HCT116 (cell line): ENCODE measurements at regions not wholly inside any gene's neighbourhood (a gene's known extent, or its start where the extent isn't known, plus 50 kb on each side); places are given as distances from the start of the nearest gene placed in this dataset.

Experiments
- ATAC-seq: fragments of 200-7000 bp; cut with Tn5 transposase; 2 replicates; pipeline ENCODE4 v1.9.1; 2020; ENCODE audit warnings: mild to moderate bottlenecking, moderate library complexity
- BruUV-seq: library from RNA; stranded (reverse); fragments of 400-500 nt; replicated peaks from 2 replicates; lab custom pipeline; 2021; lab: Mats Ljungman, UMichigan
- CTCF ChIA-PET: fragments of 300-600 bp; sonication (Branson Sonifier 250); formaldehyde crosslinking; loops from one replicate; lab custom pipeline; 2021; ENCODE audit warnings: antibody characterized with exemption; lab: Charles Lee
- POLR2A ChIA-PET: fragments of 300-600, 350-600 bp; sonication (Branson Sonifier 250); formaldehyde crosslinking; loops from one replicate; lab custom pipeline; 2021; ENCODE audit warnings: antibody characterized with exemption; lab: Charles Lee
- RAD21 ChIA-PET, 2 experiments: fragments of 300-600 bp; sonication (Branson Sonifier 250); formaldehyde crosslinking; loops; one replicate each; lab custom pipeline; 2023; ENCODE audit warnings: low total read pairs in 2 of 2; ENCODE audit not compliant: uncharacterized antibody in 2 of 2, unreplicated experiment in 2 of 2, low non-redundant PET in 1 of 2; lab: Charles Lee
- DNase-seq: peaks from one replicate; pipeline ENCODE4 v3.0.0-alpha.2; 2010; ENCODE audit warnings: low read depth, low spot score
- H2AFZ ChIP-seq: fragments of 200-600 bp; shearing (Covaris generic), sonication (generic); 2 replicates; pipeline ENCODE4 v1.6.1; 2017; ENCODE audit warnings: low read depth, mixed run types, mixed read lengths, antibody characterized with exemption, low read length; ENCODE audit not compliant: poor library complexity, severe bottlenecking
- H3K27ac ChIP-seq: 2 replicates; pipeline ENCODE4 v1.5.1; 2012; ENCODE audit warnings: low read depth, low read length
- H3K27me3 ChIP-seq: fragments of 200-600 bp; sonication (generic); 2 replicates; pipeline ENCODE4 v1.6.1; 2016; ENCODE audit warnings: mixed run types, low read length, mixed read lengths; ENCODE audit not compliant: insufficient read depth
- H3K36me3 ChIP-seq, 2 experiments: fragments of 200-500 bp in 1 of 2; fragments of 200-600 bp in 1 of 2; sonication (Bioruptor generic) in 1 of 2; sonication (generic) in 1 of 2; 2 replicates each; pipeline versions ENCODE4 v1.5.1 to v1.6.1; 2014 to 2016; ENCODE audit warnings: low read length in 2 of 2, inconsistent platforms in 1 of 2, mixed read lengths in 1 of 2, mixed run types in 1 of 2; ENCODE audit not compliant: insufficient read depth in 2 of 2, control insufficient read depth in 1 of 2
- H3K4me1 ChIP-seq, 2 experiments: fragments of 200-600 bp in 1 of 2; sonication (generic) in 1 of 2; 2 replicates each; pipeline versions ENCODE4 v1.5.1 to v1.6.1; 2012 to 2017; ENCODE audit warnings: low read length in 2 of 2, inconsistent platforms in 1 of 2, mild to moderate bottlenecking in 1 of 2, mixed read lengths in 1 of 2, mixed run types in 1 of 2, moderate library complexity in 1 of 2; ENCODE audit not compliant: insufficient read depth in 2 of 2, control insufficient read depth in 1 of 2
- H3K4me2 ChIP-seq: fragments of 200-600 bp; sonication (generic); 2 replicates; pipeline ENCODE4 v1.6.1; 2017; ENCODE audit warnings: mixed run types, low read length, mixed read lengths
- H3K4me3 ChIP-seq, 2 experiments: fragments of 200-600 bp in 1 of 2; sonication (generic) in 1 of 2; replicated peaks in 1 of 2; 2 replicates each; pipeline ENCODE4 v1.5.1; 2011 to 2016; ENCODE audit warnings: low read length in 2 of 2, control low read depth in 1 of 2, low read depth in 1 of 2, mild to moderate bottlenecking in 1 of 2, mixed read lengths in 1 of 2, mixed run types in 1 of 2
- H3K79me2 ChIP-seq: fragments of 200-600 bp; sonication (generic); 2 replicates; pipeline ENCODE4 v1.6.1; 2017; ENCODE audit warnings: mild to moderate bottlenecking, mixed run types, low read length, moderate library complexity, mixed read lengths; ENCODE audit not compliant: insufficient read depth
- H3K9ac ChIP-seq: fragments of 200-600 bp; sonication (generic); 2 replicates; pipeline ENCODE4 v1.6.1; 2016; ENCODE audit warnings: low read length, mixed read lengths
- H3K9me2 ChIP-seq: fragments of 200-600 bp; sonication (generic), shearing (Covaris generic); 2 replicates; pipeline ENCODE4 v1.6.1; 2017; ENCODE audit warnings: mixed run types, mild to moderate bottlenecking, moderate library complexity; ENCODE audit not compliant: insufficient read depth
- H3K9me3 ChIP-seq, 2 experiments: fragments of 200-500 bp in 1 of 2; fragments of 200-600 bp in 1 of 2; sonication (Bioruptor generic) in 1 of 2; sonication (generic) in 1 of 2; 2 replicates each; pipeline ENCODE4 v1.6.1; 2014 to 2017; ENCODE audit warnings: low read length in 2 of 2, mixed read lengths in 2 of 2, inconsistent platforms in 1 of 2, low read depth in 1 of 2, mild to moderate bottlenecking in 1 of 2, mixed run types in 1 of 2, moderate library complexity in 1 of 2; ENCODE audit not compliant: control insufficient read depth in 1 of 2, insufficient read depth in 1 of 2
- H4K20me1 ChIP-seq: fragments of 200-600 bp; sonication (generic), shearing (Covaris generic); 2 replicates; pipeline ENCODE4 v1.6.1; 2017; ENCODE audit warnings: mixed run types, mild to moderate bottlenecking, moderate library complexity; ENCODE audit not compliant: insufficient read depth
- CBX3 ChIP-seq: IDR thresholded peaks from 2 replicates; pipeline ENCODE4 v1.6.1; 2012; ENCODE audit warnings: low read depth
- EGR1 ChIP-seq: IDR thresholded peaks from 2 replicates; pipeline ENCODE4 v1.6.1; 2012; ENCODE audit warnings: low read depth
- ELF1 ChIP-seq: IDR thresholded peaks from 2 replicates; pipeline ENCODE4 v1.6.1; 2012; ENCODE audit warnings: low read depth, borderline replicate concordance
- EZH2phosphoT487 ChIP-seq: fragments of 200-600 bp; IDR thresholded peaks from 2 replicates; pipeline ENCODE4 v1.6.1; 2018; ENCODE audit warnings: antibody characterized with exemption, borderline replicate concordance
- FOSL1 ChIP-seq: IDR thresholded peaks from 2 replicates; pipeline ENCODE4 v1.6.1; 2012; ENCODE audit warnings: low read depth
- JUND ChIP-seq: IDR thresholded peaks from 2 replicates; pipeline ENCODE4 v1.6.1; 2012
- POLR2AphosphoS5 ChIP-seq: IDR thresholded peaks from 2 replicates; pipeline ENCODE4 v1.6.1; 2011; ENCODE audit warnings: mild to moderate bottlenecking, low read depth, low read length, moderate library complexity
- RAD21 ChIP-seq: IDR thresholded peaks from 2 replicates; pipeline ENCODE4 v1.6.1; 2012; ENCODE audit warnings: low read depth, mild to moderate bottlenecking
- SIN3A ChIP-seq: IDR thresholded peaks from 2 replicates; pipeline ENCODE4 v1.6.1; 2012; ENCODE audit warnings: low read depth
- SP1 ChIP-seq: IDR thresholded peaks from 2 replicates; pipeline ENCODE4 v1.6.1; 2012; ENCODE audit warnings: low read depth
- TCF7L2 ChIP-seq: IDR thresholded peaks from 2 replicates; pipeline ENCODE4 v1.7.0; 2011; ENCODE audit warnings: borderline replicate concordance, inconsistent platforms; ENCODE audit not compliant: insufficient read depth, insufficient read length; ENCODE audit errors: extremely low read depth
- intact Hi-C: fragments of 100-400 bp; cut with micrococcal nuclease; formaldehyde crosslinking; loops from 2 replicates; pipeline ENCODE4 v1.10.0; 2022
- TF ChIP-seq, protein P1 (sequence below): IDR thresholded peaks from 2 replicates; pipeline ENCODE4 v1.6.1; 2012
- TF ChIP-seq, protein P2 (sequence below): IDR thresholded peaks from 2 replicates; pipeline ENCODE4 v1.6.1; 2012
- TF ChIP-seq, protein P3 (sequence below), 3 experiments: fragments of 200-600 bp in 1 of 3; sonication (generic) in 1 of 3; IDR thresholded peaks in 2 of 3; conservative IDR thresholded peaks in 1 of 3; 2 replicates each; pipeline ENCODE4 v1.5.1; 2012 to 2017; ENCODE audit warnings: low read depth in 2 of 3, low read length in 2 of 3, antibody characterized with exemption in 1 of 3, borderline replicate concordance in 1 of 3, control low read depth in 1 of 3, mild to moderate bottlenecking in 1 of 3, mixed read lengths in 1 of 3, mixed run types in 1 of 3, moderate library complexity in 1 of 3; ENCODE audit not compliant: insufficient read depth in 1 of 3

DNA sequence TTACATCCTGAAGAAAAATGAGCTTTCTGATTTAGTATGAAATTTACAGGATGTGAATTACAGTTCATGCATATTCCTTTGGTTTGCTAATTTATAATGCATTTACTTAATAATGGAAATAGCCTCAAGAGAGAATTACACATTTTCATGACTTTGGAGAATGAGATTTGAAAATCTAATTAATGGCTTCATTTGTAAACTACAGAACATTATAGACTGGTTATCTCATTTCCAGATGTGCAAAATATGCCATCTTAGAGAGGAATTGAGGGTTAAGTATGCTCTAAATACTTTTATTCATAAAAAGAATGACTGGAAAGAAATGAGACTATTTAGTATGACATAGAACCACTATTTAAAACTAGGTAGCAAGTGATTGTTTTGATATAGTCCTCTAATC, 94.2 kb upstream of the DNAJC10 start:
- ChIA-PET RAD21 (no interaction called here), CTCF (no interaction called here)

More for the DNA sequence above, 94.2 kb upstream of the DNAJC10 start:
- Histone ChIP-seq H3K79me2 (no peaks in the 10 kb centered on the region), H3K4me1 (no peaks in the 10 kb centered on the region), H3K9me2 (no peaks in the 10 kb centered on the region), H3K27me3 (no peaks in the 10 kb centered on the region), H3K9me3 (no peaks in the 10 kb centered on the region), H3K36me3 (no peaks in the 10 kb centered on the region), H3K27ac (no peak overlapping the region), H3K4me3 (no peak overlapping the region), H3K4me2 (no peak overlapping the region), H2AFZ (no peak overlapping the region), H3K9ac (no peak overlapping the region), H4K20me1 (no peaks in the 10 kb centered on the region)
- intact Hi-C loops, result no loop called here
- no peak for ATAC-seq
- DNase-seq, result no peak
- no peak for TF ChIP-seq SP1
- no peak for TF ChIP-seq JUND
- no peak for TF ChIP-seq SIN3A
- TF ChIP-seq EZH2phosphoT487, result no peak
- no peak for TF ChIP-seq EGR1
- TF ChIP-seq TCF7L2, result no peak
- TF ChIP-seq FOSL1, result no peak
- TF ChIP-seq, protein P1, sequence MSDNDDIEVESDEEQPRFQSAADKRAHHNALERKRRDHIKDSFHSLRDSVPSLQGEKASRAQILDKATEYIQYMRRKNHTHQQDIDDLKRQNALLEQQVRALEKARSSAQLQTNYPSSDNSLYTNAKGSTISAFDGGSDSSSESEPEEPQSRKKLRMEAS, result no peak
- TF ChIP-seq CBX3, result no peak
- no peak for TF ChIP-seq POLR2AphosphoS5
- TF ChIP-seq RAD21, result no peak
- TF ChIP-seq, protein P2, sequence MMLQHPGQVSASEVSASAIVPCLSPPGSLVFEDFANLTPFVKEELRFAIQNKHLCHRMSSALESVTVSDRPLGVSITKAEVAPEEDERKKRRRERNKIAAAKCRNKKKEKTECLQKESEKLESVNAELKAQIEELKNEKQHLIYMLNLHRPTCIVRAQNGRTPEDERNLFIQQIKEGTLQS, result no peak
- TF ChIP-seq, protein P3, sequence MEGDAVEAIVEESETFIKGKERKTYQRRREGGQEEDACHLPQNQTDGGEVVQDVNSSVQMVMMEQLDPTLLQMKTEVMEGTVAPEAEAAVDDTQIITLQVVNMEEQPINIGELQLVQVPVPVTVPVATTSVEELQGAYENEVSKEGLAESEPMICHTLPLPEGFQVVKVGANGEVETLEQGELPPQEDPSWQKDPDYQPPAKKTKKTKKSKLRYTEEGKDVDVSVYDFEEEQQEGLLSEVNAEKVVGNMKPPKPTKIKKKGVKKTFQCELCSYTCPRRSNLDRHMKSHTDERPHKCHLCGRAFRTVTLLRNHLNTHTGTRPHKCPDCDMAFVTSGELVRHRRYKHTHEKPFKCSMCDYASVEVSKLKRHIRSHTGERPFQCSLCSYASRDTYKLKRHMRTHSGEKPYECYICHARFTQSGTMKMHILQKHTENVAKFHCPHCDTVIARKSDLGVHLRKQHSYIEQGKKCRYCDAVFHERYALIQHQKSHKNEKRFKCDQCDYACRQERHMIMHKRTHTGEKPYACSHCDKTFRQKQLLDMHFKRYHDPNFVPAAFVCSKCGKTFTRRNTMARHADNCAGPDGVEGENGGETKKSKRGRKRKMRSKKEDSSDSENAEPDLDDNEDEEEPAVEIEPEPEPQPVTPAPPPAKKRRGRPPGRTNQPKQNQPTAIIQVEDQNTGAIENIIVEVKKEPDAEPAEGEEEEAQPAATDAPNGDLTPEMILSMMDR (IDR thresholded peaks at IDR 0.05 in 2 of 3, conservative IDR thresholded peaks at IDR 0.05 in 1 of 3; ENCODE audit: borderline replicate concordance in 1 of 3, insufficient read depth in 1 of 3, low read depth in 2 of 3, low read length in 2 of 3), result no peak
- TF ChIP-seq ELF1, result no peak
- POLR2A ChIA-PET, result no interaction called here
- no TSS peak for BruUV-seq
